Right lobe of liver (tissue), 4 donors: ENCODE measurements at regions not wholly inside any gene's neighbourhood (a gene's known extent, or its start where the extent isn't known, plus 50 kb on each side); places are given as distances from the start of the nearest gene placed in this dataset.

Experiments used
- POLR2A ChIP-seq: fragments of 450-650 bp; IDR thresholded peaks from one replicate; pipeline ENCODE4 v1.6.1; 2017; ENCODE audit warnings: antibody characterized with exemption, mild to moderate bottlenecking
- TF ChIP-seq, protein P1 (sequence below), 4 donors: fragments of 200-600 bp in 3 of 4; fragments of 450-650 bp in 1 of 4; IDR thresholded peaks; one replicate each; pipeline versions ENCODE4 v1.5.1 to v1.8.0; 2016 to 2022; ENCODE audit warnings: antibody characterized with exemption in 4 of 4, mild to moderate bottlenecking in 2 of 4
- donor health status: DM: no; HTN: no; CAD: no.
- donor health status: DM: no; HTN: no; CAD: no.
- donor health status: DM: no; HTN: yes; CAD: no.

DNA sequence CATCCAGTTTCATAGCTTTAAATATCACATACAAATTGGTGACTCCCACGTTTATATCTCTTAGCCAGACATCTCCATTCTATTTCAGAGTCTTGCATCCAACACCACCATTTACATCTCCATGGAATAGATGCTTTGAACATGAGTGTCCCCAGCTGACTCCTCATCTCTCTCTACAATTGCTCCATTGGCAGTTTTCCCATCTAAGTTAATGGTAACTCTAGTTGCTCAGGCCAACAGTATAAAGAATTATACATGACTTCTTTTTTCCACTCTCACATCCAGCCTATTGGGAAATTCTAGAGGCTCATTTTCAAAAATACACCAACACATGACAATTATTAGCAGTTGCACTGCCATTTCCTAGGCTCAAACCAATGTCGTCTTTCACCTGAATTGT is 388.2 kb downstream of the STIM2 start:
- TF ChIP-seq, protein P1, sequence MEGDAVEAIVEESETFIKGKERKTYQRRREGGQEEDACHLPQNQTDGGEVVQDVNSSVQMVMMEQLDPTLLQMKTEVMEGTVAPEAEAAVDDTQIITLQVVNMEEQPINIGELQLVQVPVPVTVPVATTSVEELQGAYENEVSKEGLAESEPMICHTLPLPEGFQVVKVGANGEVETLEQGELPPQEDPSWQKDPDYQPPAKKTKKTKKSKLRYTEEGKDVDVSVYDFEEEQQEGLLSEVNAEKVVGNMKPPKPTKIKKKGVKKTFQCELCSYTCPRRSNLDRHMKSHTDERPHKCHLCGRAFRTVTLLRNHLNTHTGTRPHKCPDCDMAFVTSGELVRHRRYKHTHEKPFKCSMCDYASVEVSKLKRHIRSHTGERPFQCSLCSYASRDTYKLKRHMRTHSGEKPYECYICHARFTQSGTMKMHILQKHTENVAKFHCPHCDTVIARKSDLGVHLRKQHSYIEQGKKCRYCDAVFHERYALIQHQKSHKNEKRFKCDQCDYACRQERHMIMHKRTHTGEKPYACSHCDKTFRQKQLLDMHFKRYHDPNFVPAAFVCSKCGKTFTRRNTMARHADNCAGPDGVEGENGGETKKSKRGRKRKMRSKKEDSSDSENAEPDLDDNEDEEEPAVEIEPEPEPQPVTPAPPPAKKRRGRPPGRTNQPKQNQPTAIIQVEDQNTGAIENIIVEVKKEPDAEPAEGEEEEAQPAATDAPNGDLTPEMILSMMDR (IDR thresholded peaks at IDR 0.05), result no peak
- no peak for TF ChIP-seq POLR2A
